Muscle of arm (tissue), 1 donor: ENCODE measurements at regions not wholly inside any gene's neighbourhood (a gene's known extent, or its start where the extent isn't known, plus 50 kb on each side); places are given as distances from the start of the nearest gene placed in this dataset.
"Not testable (repeated sequence)": the region's sequence is repeated elsewhere in the genome, so short reads cannot be mapped to it uniquely, and the experiment has no call there.

Experiments
- DNase-seq: peaks from one replicate; pipeline ENCODE4 v3.0.0-alpha.2; 2013

DNA sequence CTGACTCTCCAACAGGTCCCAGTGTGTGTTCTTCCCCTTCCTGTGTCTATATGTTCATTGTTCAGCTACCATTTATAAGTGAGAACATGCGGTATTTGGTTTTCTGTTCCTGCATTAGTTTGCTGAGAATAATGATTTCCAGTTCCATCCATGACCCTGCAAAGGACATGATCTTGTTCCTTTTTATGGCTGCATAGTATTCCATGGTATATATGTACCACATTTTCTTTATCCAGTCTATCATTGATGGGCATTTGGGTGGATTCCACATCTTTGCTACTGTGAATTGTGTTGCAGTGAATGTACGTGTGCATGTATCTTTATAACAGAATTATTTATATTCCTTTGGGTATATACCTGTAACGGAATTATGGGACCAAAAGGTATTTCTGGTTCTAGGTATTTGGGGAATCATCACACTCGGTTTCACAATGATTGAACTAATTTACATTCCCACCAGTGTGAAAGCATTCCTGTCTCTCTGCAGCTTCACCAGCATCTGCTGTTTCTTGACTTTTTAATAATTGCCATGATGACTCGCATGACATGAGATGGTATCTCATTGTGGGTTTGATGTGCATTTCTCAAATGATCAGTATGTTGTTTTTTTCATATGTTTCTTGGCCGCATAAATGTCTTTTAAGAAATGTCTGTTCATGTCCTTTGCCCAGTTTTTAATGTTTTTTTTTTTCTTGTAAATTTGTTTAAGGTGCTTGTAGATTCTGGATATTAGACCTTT, 60.2 kb downstream of the LSMEM1 start:
- DNase-seq: no peak

DNA sequence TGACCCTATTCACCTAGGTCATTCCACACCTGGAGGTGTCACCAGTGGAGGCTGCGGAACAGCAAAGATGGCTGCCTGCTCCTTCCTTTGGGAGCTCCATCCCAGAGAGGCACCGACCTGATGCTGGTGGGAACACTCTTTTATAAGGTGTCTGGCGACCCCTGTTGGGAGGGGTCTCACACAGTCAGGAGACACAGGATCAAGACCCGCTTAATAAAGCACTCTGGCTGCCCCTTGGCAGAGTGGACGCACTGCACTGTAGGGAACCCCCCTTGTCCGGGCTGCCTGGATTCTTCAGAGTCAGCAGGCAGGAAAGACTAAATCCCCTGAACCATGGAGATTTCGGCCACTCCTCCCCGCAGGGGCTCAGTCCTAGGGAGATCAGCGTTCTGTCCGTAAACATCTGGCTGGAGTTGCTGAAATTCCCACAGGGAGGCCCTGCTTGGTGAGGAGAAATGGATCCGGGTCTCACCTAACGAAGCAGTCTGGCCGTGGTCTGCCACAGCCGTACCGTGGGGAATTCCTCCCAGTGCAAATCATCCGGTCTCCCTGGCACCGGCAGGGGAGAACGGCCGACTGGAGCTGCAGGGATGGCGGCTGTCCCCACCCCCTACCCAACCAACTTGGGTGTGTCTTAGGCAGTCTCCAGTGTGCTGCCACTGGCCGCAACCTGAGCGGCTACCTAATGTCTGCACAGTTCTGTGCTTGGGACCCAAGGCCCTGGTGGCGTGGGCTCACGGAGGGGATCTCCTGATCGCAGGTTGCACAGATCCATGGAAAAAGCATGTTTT, 66.1 kb downstream of the LSMEM1 start:
- DNase-seq: no peak

GRCh38 chr7:112547916-112548315, 67.1 kb downstream of the LSMEM1 start:
- no peak for DNase-seq

GRCh38 chr7:112550468-112551060, 69.8 kb downstream of the LSMEM1 start:
- DNase-seq: peak; percentile 58

DNA sequence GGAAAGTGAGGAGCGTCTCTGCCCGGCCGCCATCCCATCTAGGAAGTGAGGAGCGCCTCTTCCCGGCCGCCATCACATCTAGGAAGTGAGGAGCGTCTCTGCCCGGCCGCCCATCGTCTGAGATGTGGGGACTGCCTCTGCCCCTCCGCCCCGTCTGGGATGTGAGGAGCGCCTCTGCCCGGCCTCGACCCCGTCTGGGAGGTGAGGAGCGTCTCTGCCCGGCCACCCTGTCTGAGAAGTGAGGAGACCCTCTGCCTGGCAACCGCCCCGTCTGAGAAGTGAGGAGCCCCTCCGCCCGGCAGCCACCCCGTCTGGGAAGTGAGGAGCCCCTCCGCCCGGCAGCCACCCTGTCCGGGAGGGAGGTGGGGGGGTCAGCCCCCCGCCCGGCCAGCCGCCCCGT, 70.7 kb downstream of the LSMEM1 start:
- DNase-seq: not testable (repeated sequence)

DNA sequence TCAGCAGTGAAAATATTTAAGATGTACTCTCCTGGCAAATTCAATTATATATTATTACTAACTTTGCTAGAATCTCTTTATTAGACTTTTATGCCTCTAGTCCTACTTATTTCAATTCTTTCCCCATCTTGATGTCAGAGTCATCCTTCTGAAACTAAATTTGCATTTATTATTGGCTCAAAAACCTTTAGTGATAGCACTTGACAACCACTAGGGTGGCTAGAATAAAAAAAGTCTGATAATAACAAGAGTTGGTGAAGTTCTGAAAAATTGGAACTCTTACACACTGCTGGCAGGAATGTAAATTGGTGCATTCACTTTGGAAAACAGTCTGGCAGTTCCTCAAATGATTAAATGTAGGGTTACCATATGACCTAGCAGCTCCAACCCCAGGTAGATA, 73.8 kb downstream of the LSMEM1 start:
- no peak for DNase-seq

DNA sequence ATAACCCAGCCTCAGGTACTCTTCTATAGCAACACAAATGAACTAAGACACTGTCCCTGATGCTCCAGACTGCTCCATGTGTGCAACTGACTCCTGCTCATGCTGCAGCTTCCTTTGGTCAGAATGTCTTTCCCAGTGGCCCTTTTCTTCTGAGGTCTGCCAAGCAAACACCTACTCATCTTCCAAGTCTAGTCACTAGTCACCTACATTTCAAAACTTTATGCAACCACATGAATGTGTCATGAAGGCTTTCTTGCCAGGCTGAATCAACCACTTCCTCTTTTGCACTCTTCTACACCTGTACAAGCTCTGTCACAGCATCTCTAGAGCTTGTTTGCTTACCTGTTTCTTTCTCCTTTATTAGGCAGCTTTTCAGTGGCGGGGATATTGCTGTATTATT, 75.8 kb downstream of the LSMEM1 start:
- DNase-seq: no peak

GRCh38 chr7:112566442-112567324, 85.9 kb downstream of the LSMEM1 start:
- no peak for DNase-seq

GRCh38 chr7:112567388-112567787, 86.6 kb downstream of the LSMEM1 start:
- no peak for DNase-seq

GRCh38 chr7:112571852-112572607, 91.2 kb downstream of the LSMEM1 start:
- DNase-seq: no peak

- DNase-seq: no peak
Measured at GRCh38 chr7:112572669-112573301, 92.0 kb downstream of the LSMEM1 start.

GRCh38 chr7:112573302-112574039, 92.7 kb downstream of the LSMEM1 start:
- no peak for DNase-seq

GRCh38 chr7:112575864-112576263, 95.1 kb downstream of the LSMEM1 start:
- DNase-seq: no peak

GRCh38 chr7:112579388-112579787, 98.6 kb downstream of the LSMEM1 start:
- DNase-seq: no peak

DNA sequence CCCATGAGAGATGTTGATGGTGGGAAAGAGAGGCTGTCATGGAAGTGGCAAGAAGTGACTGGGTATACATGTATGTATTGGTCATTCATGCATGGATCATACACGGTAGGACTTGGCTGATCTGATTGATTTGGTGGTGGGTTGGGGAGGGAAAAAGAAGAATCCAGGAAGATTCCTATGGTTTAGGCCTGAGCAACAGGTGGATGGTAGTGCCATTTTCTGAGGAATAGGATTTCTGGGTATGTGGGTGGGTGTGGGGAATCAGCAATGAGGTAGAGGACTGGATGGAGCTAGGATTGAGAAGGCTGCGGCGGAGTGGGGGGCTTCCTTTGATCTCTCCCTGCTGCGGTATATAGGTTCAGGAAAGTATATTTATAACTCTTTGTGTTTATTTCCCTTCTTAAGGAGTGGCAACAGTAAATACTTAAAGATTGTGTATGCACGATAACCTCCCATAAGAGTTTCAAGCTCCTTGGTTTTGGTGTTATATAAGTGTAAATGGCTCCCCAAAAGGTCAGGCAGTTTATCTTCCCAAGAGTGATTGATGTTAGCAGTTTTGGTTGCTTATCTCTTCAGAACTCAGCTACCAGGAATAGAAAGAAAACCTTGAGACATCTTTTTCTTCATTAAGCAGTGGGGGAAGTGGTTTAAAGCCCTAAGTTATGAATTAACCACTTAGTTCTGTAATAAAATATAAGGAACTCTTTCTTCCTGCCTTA, 100.1 kb downstream of the LSMEM1 start:
- no peak for DNase-seq

- no peak for DNase-seq
Measured at GRCh38 chr7:112581529-112581928, 100.7 kb downstream of the LSMEM1 start.

DNA sequence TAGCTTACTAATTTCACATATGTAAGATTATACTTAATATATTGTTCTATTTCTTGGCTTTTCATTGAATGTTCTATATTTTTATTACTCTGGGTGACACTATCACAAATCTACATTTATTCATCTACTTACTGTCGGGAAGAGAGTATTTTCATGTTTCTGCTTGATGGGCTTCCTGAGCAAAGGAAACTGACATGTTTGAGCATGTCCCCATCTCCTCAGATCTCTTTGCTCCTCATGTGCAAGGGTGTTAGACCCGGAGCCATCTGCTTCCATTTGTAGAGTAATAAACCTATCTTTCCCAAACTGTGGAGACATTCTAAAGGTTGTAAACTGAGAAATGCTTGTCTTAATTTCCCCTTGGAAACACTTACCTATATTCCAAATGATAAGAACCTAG, 103.5 kb downstream of the LSMEM1 start:
- no peak for DNase-seq

- DNase-seq: no peak
Measured at GRCh38 chr7:112587504-112587903, 106.7 kb downstream of the LSMEM1 start.

- DNase-seq: not testable (repeated sequence)
Measured at GRCh38 chr7:112592565-112593263, 111.9 kb downstream of the LSMEM1 start.
